IgD-negative memory B cell (primary cell): ENCODE measurements at regions not wholly inside any gene's neighbourhood (a gene's known extent, or its start where the extent isn't known, plus 50 kb on each side); places are given as distances from the start of the nearest gene placed in this dataset.
"Not testable (repeated sequence)": the region's sequence is repeated elsewhere in the genome, so short reads cannot be mapped to it uniquely, and the experiment has no call there.

Experiments
- H3K27ac Mint-ChIP-seq, 3 donors: one replicate each; pipeline ENCODE4 v1.8.0; 2020 to 2022; ENCODE audit warnings: mild to moderate bottlenecking in 3 of 3, mixed read lengths in 3 of 3, moderate library complexity in 1 of 3
- H3K27me3 Mint-ChIP-seq: one replicate; pipeline ENCODE4 v1.8.0; 2021; ENCODE audit warnings: mixed read lengths
- H3K36me3 Mint-ChIP-seq: one replicate; pipeline ENCODE4 v1.8.0; 2020; ENCODE audit warnings: mild to moderate bottlenecking, mixed read lengths
- H3K4me1 Mint-ChIP-seq, 3 donors: one replicate each; pipeline ENCODE4 v1.8.0; 2020 to 2022; ENCODE audit warnings: mixed read lengths in 3 of 3, mild to moderate bottlenecking in 1 of 3
- H3K4me3 Mint-ChIP-seq, 4 donors: one replicate each; pipeline ENCODE4 v1.8.0; 2020 to 2022; ENCODE audit warnings: mild to moderate bottlenecking in 4 of 4, mixed read lengths in 4 of 4, moderate library complexity in 3 of 4
- H3K9me3 Mint-ChIP-seq, 3 donors: one replicate each; pipeline ENCODE4 v1.8.0; 2020 to 2021; ENCODE audit warnings: mixed read lengths in 3 of 3, mild to moderate bottlenecking in 1 of 3

GRCh38 chr12:112598626-112599025 lies 179.9 kb downstream of the PTPN11 start:
- H3K4me3 Mint-ChIP-seq: no peak overlapping the region
- peaks cover 5 to 9% (median 5%) of the 10 kb centered on the region in 3 donors for H3K9me3 Mint-ChIP-seq
- H3K36me3 Mint-ChIP-seq: no peaks in the 10 kb centered on the region
- H3K27ac Mint-ChIP-seq: no peak overlapping the region
- no peaks in the 10 kb centered on the region for H3K4me1 Mint-ChIP-seq
- H3K27me3 Mint-ChIP-seq: peaks cover 15% of the 10 kb centered on the region

DNA sequence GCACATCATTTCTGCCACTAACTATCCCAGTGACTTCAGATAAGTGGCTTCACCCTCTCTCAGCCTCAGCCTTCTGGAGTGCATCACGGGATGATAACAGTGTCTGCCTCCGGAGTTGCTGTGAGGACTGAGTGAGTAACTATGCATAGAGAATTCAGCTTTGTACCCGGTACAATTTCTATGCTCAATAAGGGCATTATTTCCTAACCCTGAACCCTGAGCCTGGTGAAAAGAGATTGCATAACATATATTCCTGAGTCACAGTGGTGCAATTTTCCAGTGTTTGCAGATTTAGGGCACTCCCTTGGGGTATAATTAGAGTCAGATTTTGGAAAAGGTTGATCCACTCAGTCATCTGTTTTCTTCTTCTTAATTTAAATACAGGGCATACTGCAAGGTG lies 181.1 kb downstream of the PTPN11 start:
- H3K4me1 Mint-ChIP-seq: no peaks in the 10 kb centered on the region
- H3K36me3 Mint-ChIP-seq: no peaks in the 10 kb centered on the region
- peaks cover 0 to 9% (median 3%) of the 10 kb centered on the region in 3 donors for H3K9me3 Mint-ChIP-seq
- no peak overlapping the region for H3K4me3 Mint-ChIP-seq
- H3K27me3 Mint-ChIP-seq: peaks cover 13% of the 10 kb centered on the region
- no peak overlapping the region for H3K27ac Mint-ChIP-seq

DNA sequence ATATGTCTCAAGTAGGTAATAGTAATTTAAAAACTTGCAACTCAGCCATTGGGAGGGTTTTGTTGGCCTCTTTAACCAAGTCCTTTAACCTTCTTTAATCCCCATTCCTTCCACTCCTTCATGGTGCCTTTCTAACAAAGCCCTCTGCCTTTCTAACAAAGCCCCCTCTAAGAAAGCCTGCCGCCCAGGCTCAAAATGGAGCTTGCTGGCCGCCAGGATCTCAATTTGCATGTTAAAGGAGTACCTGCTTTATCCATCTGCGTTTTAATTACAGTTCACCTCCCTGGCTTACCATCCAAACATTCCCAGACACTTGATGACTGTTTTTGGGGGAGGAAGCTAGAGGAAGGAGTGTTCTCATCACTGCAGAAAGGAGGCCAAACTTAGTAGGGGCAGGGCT lies 183.4 kb downstream of the PTPN11 start:
- Mint-ChIP-seq H3K27me3 (peaks cover 10% of the 10 kb centered on the region), H3K36me3 (no peaks in the 10 kb centered on the region), H3K4me1 (no peaks in the 10 kb centered on the region), H3K9me3 (peaks cover 2 to 9% (median 3%) of the 10 kb centered on the region in 3 donors), H3K4me3 (no peak overlapping the region), H3K27ac (no peak overlapping the region)

GRCh38 chr12:112606611-112607365 lies 184.8 kb upstream of the RPH3A start:
- Mint-ChIP-seq H3K36me3 (no peaks in the 10 kb centered on the region), H3K9me3 (peaks cover 0 to 2% (median 0%) of the 10 kb centered on the region in 3 donors), H3K27me3 (peaks cover 12% of the 10 kb centered on the region)

GRCh38 chr12:112607427-112607826 lies 184.1 kb upstream of the RPH3A start:
- Mint-ChIP-seq H3K9me3 (peaks cover 0 to 2% (median 0%) of the 10 kb centered on the region in 3 donors), H3K36me3 (no peaks in the 10 kb centered on the region), H3K4me3 (no peak overlapping the region), H3K27ac (no peak overlapping the region), H3K4me1 (no peaks in the 10 kb centered on the region), H3K27me3 (peaks cover 12% of the 10 kb centered on the region)

More at GRCh38 chr12:112606611-112607365, 184.8 kb upstream of the RPH3A start:
- Mint-ChIP-seq H3K4me3 (no peak overlapping the region), H3K4me1 (no peaks in the 10 kb centered on the region), H3K27ac (no peak overlapping the region)

- Mint-ChIP-seq H3K4me1 (peaks cover 0 to 1% (median 0%) of the 10 kb centered on the region in 3 donors), H3K27ac (no peak overlapping the region), H3K27me3 (peaks cover 21% of the 10 kb centered on the region), H3K36me3 (no peaks in the 10 kb centered on the region), H3K4me3 (no peak overlapping the region), H3K9me3 (no peaks in the 10 kb centered on the region)
Observed at GRCh38 chr12:112611908-112612307, 179.6 kb upstream of the RPH3A start.

GRCh38 chr12:112615196-112615595 lies 176.4 kb upstream of the RPH3A start:
- Mint-ChIP-seq H3K9me3 (no peaks in the 10 kb centered on the region), H3K4me1 (peaks cover 0 to 5% (median 0%) of the 10 kb centered on the region in 3 donors), H3K36me3 (no peaks in the 10 kb centered on the region), H3K27ac (peak overlapping the region in 1 of 3 donors; percentile 73), H3K27me3 (peaks cover 23% of the 10 kb centered on the region), H3K4me3 (no peak overlapping the region)

- H3K27ac Mint-ChIP-seq: no peak overlapping the region
- H3K4me3 Mint-ChIP-seq: no peak overlapping the region
- H3K9me3 Mint-ChIP-seq: no peaks in the 10 kb centered on the region
- H3K4me1 Mint-ChIP-seq: peaks cover 0 to 5% (median 0%) of the 10 kb centered on the region in 3 donors
- H3K36me3 Mint-ChIP-seq: no peaks in the 10 kb centered on the region
- H3K27me3 Mint-ChIP-seq: peaks cover 18% of the 10 kb centered on the region
Observed at GRCh38 chr12:112616469-112617152, 174.9 kb upstream of the RPH3A start.

DNA sequence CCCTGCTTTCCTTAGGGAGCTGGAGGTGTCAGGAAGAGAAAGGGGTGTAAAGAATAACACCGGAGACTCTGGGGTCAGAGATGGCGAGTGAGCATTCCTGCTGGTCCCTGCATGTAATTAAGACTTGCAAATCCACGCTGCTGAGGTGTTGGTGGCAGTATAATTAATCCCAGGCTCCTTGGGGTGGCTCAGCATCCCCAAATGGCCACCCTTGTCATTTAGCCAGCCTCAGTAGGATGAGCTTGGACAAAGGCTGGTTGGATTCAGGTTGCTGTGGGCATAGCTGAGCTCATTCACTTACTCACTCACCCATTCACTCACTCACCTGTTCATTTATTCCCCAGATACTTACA lies 174.4 kb upstream of the RPH3A start:
- Mint-ChIP-seq H3K27ac (no peak overlapping the region), H3K27me3 (peaks cover 18% of the 10 kb centered on the region), H3K4me3 (no peak overlapping the region), H3K9me3 (no peaks in the 10 kb centered on the region), H3K36me3 (no peaks in the 10 kb centered on the region), H3K4me1 (peaks cover 0 to 5% (median 0%) of the 10 kb centered on the region in 3 donors)

DNA sequence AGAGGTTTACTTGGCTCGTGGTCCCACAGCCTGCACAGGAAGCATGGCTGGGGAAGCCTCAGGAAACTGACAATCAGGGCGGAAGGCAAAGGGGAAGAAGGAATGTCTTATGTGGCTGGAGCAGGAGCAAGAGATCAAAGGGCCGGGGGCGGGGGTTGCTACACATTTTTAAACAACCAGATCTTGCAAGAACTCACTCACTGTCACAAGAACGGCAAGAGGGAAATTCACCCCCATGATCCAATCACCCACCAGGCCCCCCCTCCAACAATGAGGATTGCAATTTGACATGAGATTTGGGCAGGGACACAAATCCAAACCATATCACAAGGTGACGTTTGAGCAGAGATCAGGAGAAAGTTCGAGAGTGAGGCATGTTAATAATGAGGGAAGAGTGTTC lies 163.7 kb upstream of the RPH3A start:
- Mint-ChIP-seq H3K4me3 (no peak overlapping the region), H3K27me3 (peaks cover 8% of the 10 kb centered on the region), H3K27ac (no peak overlapping the region), H3K9me3 (peaks cover 0 to 10% (median 4%) of the 10 kb centered on the region in 3 donors), H3K36me3 (no peaks in the 10 kb centered on the region), H3K4me1 (no peaks in the 10 kb centered on the region)

GRCh38 chr12:112631974-112632373 lies 159.6 kb upstream of the RPH3A start:
- H3K4me3 Mint-ChIP-seq, H3K36me3 Mint-ChIP-seq, H3K27me3 Mint-ChIP-seq, H3K4me1 Mint-ChIP-seq, H3K27ac Mint-ChIP-seq: not testable (repeated sequence)
- peaks cover 0 to 10% (median 4%) of the 10 kb centered on the region in 3 donors for H3K9me3 Mint-ChIP-seq

DNA sequence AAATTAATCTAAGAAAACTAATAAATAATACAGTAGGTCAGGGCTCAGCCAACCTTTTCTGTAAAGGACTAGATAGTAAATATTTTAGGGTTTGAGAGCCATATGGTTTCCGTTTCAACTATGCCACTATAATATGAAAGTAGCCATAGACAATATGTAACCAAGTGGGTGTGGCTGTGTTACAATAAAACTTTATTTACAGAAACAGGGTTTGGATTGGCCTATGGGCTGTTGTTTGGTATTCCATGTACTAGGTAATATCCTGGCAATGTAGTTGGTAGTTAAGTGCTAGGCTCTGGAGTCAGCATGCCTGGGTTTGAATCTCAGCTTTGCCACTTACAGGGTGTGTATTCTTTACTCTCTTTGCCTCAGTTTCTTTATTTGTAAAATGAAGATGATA lies 156.5 kb upstream of the RPH3A start:
- Mint-ChIP-seq H3K27me3 (peaks cover 8% of the 10 kb centered on the region), H3K4me1 (no peaks in the 10 kb centered on the region), H3K27ac (no peak overlapping the region), H3K9me3 (peaks cover 0 to 10% (median 4%) of the 10 kb centered on the region in 3 donors), H3K4me3 (no peak overlapping the region), H3K36me3 (no peaks in the 10 kb centered on the region)

GRCh38 chr12:112638420-112638819 lies 153.1 kb upstream of the RPH3A start:
- Mint-ChIP-seq H3K4me1 (no peaks in the 10 kb centered on the region), H3K4me3 (no peak overlapping the region), H3K36me3 (no peaks in the 10 kb centered on the region), H3K9me3 (no peaks in the 10 kb centered on the region), H3K27ac (no peak overlapping the region), H3K27me3 (peaks cover 4% of the 10 kb centered on the region)

DNA sequence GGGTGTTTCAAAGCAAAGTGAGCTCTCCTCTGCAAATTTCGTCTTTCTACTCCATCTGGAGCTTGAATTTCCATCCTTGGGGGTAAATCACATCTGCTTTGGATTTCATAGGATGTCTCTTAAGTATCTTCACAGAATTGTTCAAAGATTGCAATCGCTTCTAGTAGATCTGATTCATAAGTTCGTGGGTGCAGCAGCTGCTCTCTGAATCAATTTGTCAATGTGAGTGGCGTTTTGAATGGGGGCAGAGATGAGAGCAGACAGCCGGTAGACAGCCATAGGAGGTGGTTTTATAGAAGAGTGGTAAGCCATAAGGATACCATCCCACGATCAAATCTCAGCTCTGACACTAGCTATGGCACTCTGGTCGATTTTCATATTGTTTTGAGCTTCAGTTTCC lies 146.0 kb upstream of the RPH3A start:
- no peaks in the 10 kb centered on the region for H3K36me3 Mint-ChIP-seq
- no peak overlapping the region for H3K27ac Mint-ChIP-seq
- H3K9me3 Mint-ChIP-seq: peaks cover 1 to 9% (median 6%) of the 10 kb centered on the region in 3 donors
- H3K27me3 Mint-ChIP-seq: peaks cover 9% of the 10 kb centered on the region
- H3K4me1 Mint-ChIP-seq: no peaks in the 10 kb centered on the region
- no peak overlapping the region for H3K4me3 Mint-ChIP-seq

- peaks cover 0 to 7% (median 0%) of the 10 kb centered on the region in 3 donors for H3K9me3 Mint-ChIP-seq
- no peak overlapping the region for H3K27ac Mint-ChIP-seq
- H3K4me1 Mint-ChIP-seq: no peaks in the 10 kb centered on the region
- peaks cover 5% of the 10 kb centered on the region for H3K27me3 Mint-ChIP-seq
- H3K4me3 Mint-ChIP-seq: no peak overlapping the region
- H3K36me3 Mint-ChIP-seq: no peaks in the 10 kb centered on the region
Observed at GRCh38 chr12:112656141-112656540, 135.4 kb upstream of the RPH3A start.

- Mint-ChIP-seq H3K27ac (peak overlapping the region in 1 of 3 donors; percentile 28), H3K4me3 (no peak overlapping the region), H3K36me3 (peaks cover 2% of the 10 kb centered on the region), H3K4me1 (no peaks in the 10 kb centered on the region), H3K9me3 (no peaks in the 10 kb centered on the region), H3K27me3 (peaks cover 27% of the 10 kb centered on the region)
Observed at GRCh38 chr12:112664569-112664968, 127.0 kb upstream of the RPH3A start.
